B cell (primary cell): ENCODE measurements at regions not wholly inside any gene's neighbourhood (a gene's known extent, or its start where the extent isn't known, plus 50 kb on each side); places are given as distances from the start of the nearest gene placed in this dataset.

Source experiments
- CTCF ChIP-seq: fragments of 200-600 bp; IDR thresholded peaks from one replicate; pipeline ENCODE4 v1.8.0; 2022; ENCODE audit warnings: antibody characterized with exemption, mild to moderate bottlenecking
- EZH2 ChIP-seq: IDR thresholded peaks from 2 replicates; pipeline ENCODE4 v1.6.1; 2012; ENCODE audit warnings: borderline replicate concordance, low read depth, mild to moderate bottlenecking, moderate library complexity, low read length; ENCODE audit not compliant: insufficient read depth, poor library complexity, severe bottlenecking

DNA sequence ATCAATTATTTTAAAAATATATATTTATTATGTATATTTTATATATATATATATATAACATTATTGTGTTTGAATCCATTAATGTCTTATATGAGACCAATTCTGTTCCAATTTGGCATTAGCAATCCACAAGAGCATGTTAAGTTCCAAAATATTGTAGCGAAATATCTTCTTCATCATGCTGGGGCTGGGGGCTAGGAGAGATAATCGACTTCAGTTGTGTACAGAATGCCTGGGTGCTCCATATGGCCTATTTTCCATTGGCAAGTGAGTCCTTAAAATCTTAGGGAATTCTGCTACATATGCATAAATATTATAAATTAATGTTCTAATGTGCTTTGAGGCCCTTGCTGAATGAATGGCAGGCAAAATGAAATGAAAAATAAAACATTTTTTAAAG, 117.7 kb downstream of the PCDH7 start:
- TF ChIP-seq CTCF (no peak), EZH2 (no peak)
